WERI-Rb-1 (cell line): ENCODE measurements at regions not wholly inside any gene's neighbourhood (a gene's known extent, or its start where the extent isn't known, plus 50 kb on each side); places are given as distances from the start of the nearest gene placed in this dataset.
"Not testable (repeated sequence)": the region's sequence is repeated elsewhere in the genome, so short reads cannot be mapped to it uniquely, and the experiment has no call there.

Experiments used
- DNase-seq: peaks from one replicate; pipeline ENCODE4 v3.0.0-alpha.2; 2020
- H3K27ac ChIP-seq: fragments of 250-450 bp; sonication (Bioruptor Pico); 2 replicates; pipeline ENCODE4 v1.5.1; 2020; ENCODE audit warnings: mild to moderate bottlenecking, moderate library complexity
- H3K27me3 ChIP-seq: fragments of 250-450 bp; sonication (Bioruptor Pico); 2 replicates; pipeline ENCODE4 v1.5.1; 2021; ENCODE audit warnings: mild to moderate bottlenecking, low read depth, moderate library complexity; ENCODE audit not compliant: insufficient read depth, severe bottlenecking
- H3K36me3 ChIP-seq: fragments of 250-450 bp; sonication (Bioruptor Pico); 2 replicates; pipeline ENCODE4 v1.5.1; 2020; ENCODE audit warnings: mild to moderate bottlenecking, moderate library complexity
- H3K4me3 ChIP-seq: 2 replicates; pipeline ENCODE4 v1.5.1; 2011; ENCODE audit warnings: low read depth, mild to moderate bottlenecking, control low read depth, low read length
- H3K9me3 ChIP-seq: fragments of 250-450 bp; sonication (Bioruptor Pico); 2 replicates; pipeline ENCODE4 v1.5.1; 2021; ENCODE audit warnings: mild to moderate bottlenecking, moderate library complexity; ENCODE audit not compliant: severe bottlenecking
- TF ChIP-seq, protein P1 (sequence below): IDR thresholded peaks from 2 replicates; pipeline ENCODE4 v1.5.1; 2011; ENCODE audit warnings: low read depth, mild to moderate bottlenecking, control low read depth, inconsistent platforms, low read length

DNA sequence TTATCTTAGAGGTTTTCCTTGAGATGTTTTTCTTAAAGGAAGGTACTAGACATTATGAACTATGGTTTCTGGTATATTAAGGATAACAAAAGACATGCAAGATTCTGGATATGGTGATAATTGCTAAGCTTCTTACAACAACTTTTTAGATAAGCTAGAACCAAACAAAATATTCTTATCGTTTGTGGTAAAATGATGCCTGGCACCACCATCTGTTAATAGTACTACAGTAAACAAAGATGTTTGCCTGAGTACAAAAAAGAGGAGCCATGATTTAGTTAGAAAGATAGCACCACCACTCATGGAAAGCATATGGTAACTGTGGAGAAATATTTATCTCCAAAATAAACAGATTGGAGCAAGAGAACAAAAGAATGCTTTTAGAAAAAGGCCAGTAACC lies 747.3 kb downstream of the COL12A1 start:
- TF ChIP-seq, protein P1, sequence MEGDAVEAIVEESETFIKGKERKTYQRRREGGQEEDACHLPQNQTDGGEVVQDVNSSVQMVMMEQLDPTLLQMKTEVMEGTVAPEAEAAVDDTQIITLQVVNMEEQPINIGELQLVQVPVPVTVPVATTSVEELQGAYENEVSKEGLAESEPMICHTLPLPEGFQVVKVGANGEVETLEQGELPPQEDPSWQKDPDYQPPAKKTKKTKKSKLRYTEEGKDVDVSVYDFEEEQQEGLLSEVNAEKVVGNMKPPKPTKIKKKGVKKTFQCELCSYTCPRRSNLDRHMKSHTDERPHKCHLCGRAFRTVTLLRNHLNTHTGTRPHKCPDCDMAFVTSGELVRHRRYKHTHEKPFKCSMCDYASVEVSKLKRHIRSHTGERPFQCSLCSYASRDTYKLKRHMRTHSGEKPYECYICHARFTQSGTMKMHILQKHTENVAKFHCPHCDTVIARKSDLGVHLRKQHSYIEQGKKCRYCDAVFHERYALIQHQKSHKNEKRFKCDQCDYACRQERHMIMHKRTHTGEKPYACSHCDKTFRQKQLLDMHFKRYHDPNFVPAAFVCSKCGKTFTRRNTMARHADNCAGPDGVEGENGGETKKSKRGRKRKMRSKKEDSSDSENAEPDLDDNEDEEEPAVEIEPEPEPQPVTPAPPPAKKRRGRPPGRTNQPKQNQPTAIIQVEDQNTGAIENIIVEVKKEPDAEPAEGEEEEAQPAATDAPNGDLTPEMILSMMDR, result no peak
- DNase-seq, result no peak
- Histone ChIP-seq H3K36me3 (no peaks in the 10 kb centered on the region), H3K27ac (no peak overlapping the region), H3K4me3 (no peak overlapping the region), H3K9me3 (peaks cover 5% of the 10 kb centered on the region), H3K27me3 (peaks cover 14% of the 10 kb centered on the region)

DNA sequence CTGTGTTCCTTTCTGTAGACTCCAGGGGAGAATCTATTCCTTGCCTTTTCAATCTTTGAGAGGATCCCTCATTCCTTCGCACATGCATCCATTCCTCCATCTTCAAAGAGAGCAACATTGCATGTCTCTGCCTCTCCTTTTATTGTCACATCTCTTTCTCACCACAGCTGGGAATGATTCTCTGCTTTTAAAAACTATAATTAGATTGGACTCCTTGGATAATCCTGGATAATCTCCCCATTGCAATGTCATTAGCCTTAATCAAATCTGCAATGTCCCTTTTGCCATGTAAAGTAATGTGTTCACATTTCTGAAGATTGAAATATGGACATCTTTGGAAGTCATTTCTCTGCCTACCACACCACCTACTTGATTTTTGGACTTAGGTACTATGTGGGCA lies 750.1 kb downstream of the COL12A1 start:
- TF ChIP-seq, protein P1, result no peak
- Histone ChIP-seq H3K27me3 (peaks cover 24% of the 10 kb centered on the region), H3K27ac (no peak overlapping the region), H3K36me3 (no peaks in the 10 kb centered on the region), H3K9me3 (peaks cover 5% of the 10 kb centered on the region), H3K4me3 (no peak overlapping the region)
- no peak for DNase-seq

DNA sequence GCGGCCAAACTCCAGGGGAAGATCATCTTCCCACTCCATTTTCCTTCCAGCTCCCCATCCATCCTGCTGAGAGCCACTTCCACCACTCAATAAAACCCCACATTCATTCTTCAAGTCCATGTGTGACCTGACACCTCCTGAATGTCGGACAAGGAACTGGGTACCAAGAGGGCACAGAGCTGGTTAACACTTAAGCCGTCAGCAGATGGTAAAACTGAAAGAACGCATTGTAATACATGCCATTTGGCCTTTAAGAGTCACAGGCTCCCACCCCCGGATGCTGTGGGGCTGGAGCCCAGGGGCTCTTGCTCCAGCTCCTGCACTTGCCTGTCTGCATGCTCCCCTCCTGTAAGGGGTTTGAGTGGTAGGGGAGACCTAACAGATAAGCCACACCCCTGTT lies 753.9 kb downstream of the COL12A1 start:
- H3K27me3 ChIP-seq, result peaks cover 27% of the 10 kb centered on the region
- no peak overlapping the region for H3K4me3 ChIP-seq

DNA sequence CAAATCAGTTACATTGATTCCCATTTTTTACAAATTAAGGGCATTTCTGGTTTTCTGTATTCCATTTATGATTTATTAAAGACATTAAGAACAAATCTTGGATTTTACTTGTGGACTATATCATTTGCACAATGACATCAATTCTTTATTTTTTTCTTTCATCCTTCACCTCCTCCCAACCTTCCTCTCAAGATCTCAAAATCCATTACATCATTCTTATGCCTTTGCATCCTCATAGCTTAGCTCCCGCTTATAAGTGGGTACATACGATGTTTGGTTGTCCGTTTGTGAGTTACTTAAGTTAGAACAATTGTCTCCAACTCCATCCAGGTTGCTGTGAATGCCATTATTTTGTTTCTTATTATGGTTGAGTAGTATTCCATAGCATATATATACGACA lies 752.8 kb downstream of the CD109 start:
- H3K4me3 ChIP-seq, result no peak overlapping the region
- H3K36me3 ChIP-seq, result no peaks in the 10 kb centered on the region
- TF ChIP-seq, protein P1, result no peak
- peaks cover 23% of the 10 kb centered on the region for H3K27me3 ChIP-seq
- no peak overlapping the region for H3K27ac ChIP-seq
- DNase-seq, result no peak
- no peaks in the 10 kb centered on the region for H3K9me3 ChIP-seq

More for the DNA sequence above, 753.9 kb downstream of the COL12A1 start:
- no peaks in the 10 kb centered on the region for H3K9me3 ChIP-seq
- no peak for DNase-seq
- H3K36me3 ChIP-seq, result no peaks in the 10 kb centered on the region
- H3K27ac ChIP-seq, result no peak overlapping the region
- TF ChIP-seq, protein P1, result no peak

DNA sequence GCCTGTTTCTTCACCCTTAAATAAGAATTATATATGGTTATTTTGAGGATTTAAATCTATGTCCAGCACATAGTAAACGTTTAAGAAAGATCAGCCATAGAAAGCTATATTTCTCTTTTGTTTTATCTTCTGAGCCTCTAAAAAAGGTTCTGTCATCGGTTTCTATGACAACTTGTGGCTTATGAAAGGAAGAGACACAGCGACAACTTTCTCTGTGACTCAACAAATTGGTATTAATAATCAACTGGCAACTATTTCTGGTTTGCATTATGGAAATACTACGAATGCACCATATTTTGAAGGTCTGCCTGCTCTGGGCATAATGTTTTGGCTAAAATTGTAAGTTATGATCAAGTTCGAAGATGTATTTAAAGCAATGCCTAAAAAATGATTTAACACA lies 751.0 kb downstream of the CD109 start:
- Histone ChIP-seq H3K9me3 (no peaks in the 10 kb centered on the region), H3K27ac (no peak overlapping the region), H3K36me3 (no peaks in the 10 kb centered on the region), H3K4me3 (no peak overlapping the region), H3K27me3 (peaks cover 16% of the 10 kb centered on the region)
- no peak for DNase-seq
- TF ChIP-seq, protein P1, result no peak

DNA sequence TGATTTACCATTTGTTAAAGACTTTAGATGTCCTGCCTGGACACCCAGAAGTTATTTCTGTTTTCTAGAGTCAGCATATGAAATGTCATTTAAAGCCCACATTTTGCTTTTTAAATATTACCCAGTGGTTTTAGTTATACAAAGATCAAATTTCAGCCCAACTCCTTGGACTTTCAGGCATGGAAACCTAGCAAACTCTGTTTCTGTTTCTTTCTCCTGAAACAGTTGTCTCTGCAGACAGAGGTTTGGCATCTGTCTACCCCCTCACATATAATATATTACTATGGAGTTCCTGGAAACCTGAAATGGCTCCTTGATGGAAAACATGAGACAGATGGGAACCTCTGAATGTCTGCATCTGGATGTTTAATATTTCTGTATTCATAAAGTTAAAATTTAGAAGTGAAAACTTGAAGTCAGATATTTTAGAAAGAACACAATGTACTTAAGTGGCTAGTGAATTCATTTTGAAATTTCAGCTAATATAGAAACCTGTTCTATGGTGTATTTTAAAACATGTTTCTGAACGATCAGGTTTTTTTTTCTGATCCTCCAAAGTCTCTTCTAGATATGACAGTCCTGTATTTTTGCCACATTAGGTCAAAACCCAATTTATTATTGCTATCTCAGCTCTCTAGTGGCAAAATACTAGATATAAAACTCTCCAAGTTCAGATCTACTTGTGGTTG lies 743.3 kb downstream of the CD109 start:
- no peak for DNase-seq
- Histone ChIP-seq H3K9me3 (peaks cover 2% of the 10 kb centered on the region), H3K27ac (no peak overlapping the region), H3K27me3 (peaks cover 6% of the 10 kb centered on the region), H3K4me3 (no peak overlapping the region), H3K36me3 (no peaks in the 10 kb centered on the region)
- TF ChIP-seq, protein P1, result no peak

DNA sequence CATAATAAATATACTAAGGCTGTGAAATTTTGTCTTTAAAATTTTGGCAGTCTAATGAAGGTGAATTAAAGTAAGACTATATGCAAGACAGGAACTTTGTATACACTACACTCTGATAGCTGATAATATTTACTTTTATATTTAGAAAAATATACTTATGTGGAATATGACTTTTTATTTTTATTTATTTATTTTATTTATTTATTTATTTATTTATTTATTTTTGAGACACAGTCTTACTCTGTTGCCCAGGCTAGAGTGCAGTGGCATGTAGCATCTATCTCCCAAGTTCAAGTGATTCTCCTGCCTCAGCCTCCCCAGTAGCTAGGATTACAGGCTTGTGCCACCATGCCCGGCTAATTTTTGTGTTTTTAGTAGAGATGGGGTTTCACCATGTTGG lies 742.4 kb downstream of the CD109 start:
- H3K27ac ChIP-seq, H3K4me3 ChIP-seq, H3K36me3 ChIP-seq, DNase-seq, H3K9me3 ChIP-seq: not testable (repeated sequence)
- peaks cover 10% of the 10 kb centered on the region for H3K27me3 ChIP-seq
